HCT116 (cell line): ENCODE measurements at regions not wholly inside any gene's neighbourhood (a gene's known extent, or its start where the extent isn't known, plus 50 kb on each side); places are given as distances from the start of the nearest gene placed in this dataset.

Experiments used
- ATAC-seq: fragments of 200-7000 bp; cut with Tn5 transposase; 2 replicates; pipeline ENCODE4 v1.9.1; 2020; ENCODE audit warnings: mild to moderate bottlenecking, moderate library complexity
- BruUV-seq: library from RNA; stranded (reverse); fragments of 400-500 nt; replicated peaks from 2 replicates; lab custom pipeline; 2021; lab: Mats Ljungman, UMichigan
- CTCF ChIA-PET: fragments of 300-600 bp; sonication (Branson Sonifier 250); formaldehyde crosslinking; loops from one replicate; lab custom pipeline; 2021; ENCODE audit warnings: antibody characterized with exemption; lab: Charles Lee
- POLR2A ChIA-PET: fragments of 300-600, 350-600 bp; sonication (Branson Sonifier 250); formaldehyde crosslinking; loops from one replicate; lab custom pipeline; 2021; ENCODE audit warnings: antibody characterized with exemption; lab: Charles Lee
- RAD21 ChIA-PET, 2 experiments: fragments of 300-600 bp; sonication (Branson Sonifier 250); formaldehyde crosslinking; loops; one replicate each; lab custom pipeline; 2023; ENCODE audit warnings: low total read pairs in 2 of 2; ENCODE audit not compliant: uncharacterized antibody in 2 of 2, unreplicated experiment in 2 of 2, low non-redundant PET in 1 of 2; lab: Charles Lee
- DNase-seq: peaks from one replicate; pipeline ENCODE4 v3.0.0-alpha.2; 2010; ENCODE audit warnings: low read depth, low spot score
- H2AFZ ChIP-seq: fragments of 200-600 bp; shearing (Covaris generic), sonication (generic); 2 replicates; pipeline ENCODE4 v1.6.1; 2017; ENCODE audit warnings: low read depth, mixed run types, mixed read lengths, antibody characterized with exemption, low read length; ENCODE audit not compliant: poor library complexity, severe bottlenecking
- H3K27ac ChIP-seq: 2 replicates; pipeline ENCODE4 v1.5.1; 2012; ENCODE audit warnings: low read depth, low read length
- H3K27me3 ChIP-seq: fragments of 200-600 bp; sonication (generic); 2 replicates; pipeline ENCODE4 v1.6.1; 2016; ENCODE audit warnings: mixed run types, low read length, mixed read lengths; ENCODE audit not compliant: insufficient read depth
- H3K36me3 ChIP-seq, 2 experiments: fragments of 200-500 bp in 1 of 2; fragments of 200-600 bp in 1 of 2; sonication (Bioruptor generic) in 1 of 2; sonication (generic) in 1 of 2; 2 replicates each; pipeline versions ENCODE4 v1.5.1 to v1.6.1; 2014 to 2016; ENCODE audit warnings: low read length in 2 of 2, inconsistent platforms in 1 of 2, mixed read lengths in 1 of 2, mixed run types in 1 of 2; ENCODE audit not compliant: insufficient read depth in 2 of 2, control insufficient read depth in 1 of 2
- H3K4me1 ChIP-seq, 2 experiments: fragments of 200-600 bp in 1 of 2; sonication (generic) in 1 of 2; 2 replicates each; pipeline versions ENCODE4 v1.5.1 to v1.6.1; 2012 to 2017; ENCODE audit warnings: low read length in 2 of 2, inconsistent platforms in 1 of 2, mild to moderate bottlenecking in 1 of 2, mixed read lengths in 1 of 2, mixed run types in 1 of 2, moderate library complexity in 1 of 2; ENCODE audit not compliant: insufficient read depth in 2 of 2, control insufficient read depth in 1 of 2
- H3K4me2 ChIP-seq: fragments of 200-600 bp; sonication (generic); 2 replicates; pipeline ENCODE4 v1.6.1; 2017; ENCODE audit warnings: mixed run types, low read length, mixed read lengths
- H3K4me3 ChIP-seq, 2 experiments: fragments of 200-600 bp in 1 of 2; sonication (generic) in 1 of 2; replicated peaks in 1 of 2; 2 replicates each; pipeline ENCODE4 v1.5.1; 2011 to 2016; ENCODE audit warnings: low read length in 2 of 2, control low read depth in 1 of 2, low read depth in 1 of 2, mild to moderate bottlenecking in 1 of 2, mixed read lengths in 1 of 2, mixed run types in 1 of 2
- H3K79me2 ChIP-seq: fragments of 200-600 bp; sonication (generic); 2 replicates; pipeline ENCODE4 v1.6.1; 2017; ENCODE audit warnings: mild to moderate bottlenecking, mixed run types, low read length, moderate library complexity, mixed read lengths; ENCODE audit not compliant: insufficient read depth
- H3K9ac ChIP-seq: fragments of 200-600 bp; sonication (generic); 2 replicates; pipeline ENCODE4 v1.6.1; 2016; ENCODE audit warnings: low read length, mixed read lengths
- H3K9me2 ChIP-seq: fragments of 200-600 bp; sonication (generic), shearing (Covaris generic); 2 replicates; pipeline ENCODE4 v1.6.1; 2017; ENCODE audit warnings: mixed run types, mild to moderate bottlenecking, moderate library complexity; ENCODE audit not compliant: insufficient read depth
- H3K9me3 ChIP-seq, 2 experiments: fragments of 200-500 bp in 1 of 2; fragments of 200-600 bp in 1 of 2; sonication (Bioruptor generic) in 1 of 2; sonication (generic) in 1 of 2; 2 replicates each; pipeline ENCODE4 v1.6.1; 2014 to 2017; ENCODE audit warnings: low read length in 2 of 2, mixed read lengths in 2 of 2, inconsistent platforms in 1 of 2, low read depth in 1 of 2, mild to moderate bottlenecking in 1 of 2, mixed run types in 1 of 2, moderate library complexity in 1 of 2; ENCODE audit not compliant: control insufficient read depth in 1 of 2, insufficient read depth in 1 of 2
- H4K20me1 ChIP-seq: fragments of 200-600 bp; sonication (generic), shearing (Covaris generic); 2 replicates; pipeline ENCODE4 v1.6.1; 2017; ENCODE audit warnings: mixed run types, mild to moderate bottlenecking, moderate library complexity; ENCODE audit not compliant: insufficient read depth
- EGR1 ChIP-seq: IDR thresholded peaks from 2 replicates; pipeline ENCODE4 v1.6.1; 2012; ENCODE audit warnings: low read depth
- ELF1 ChIP-seq: IDR thresholded peaks from 2 replicates; pipeline ENCODE4 v1.6.1; 2012; ENCODE audit warnings: low read depth, borderline replicate concordance
- EZH2 ChIP-seq: fragments of 200-600 bp; sonication (generic); IDR thresholded peaks from 2 replicates; pipeline ENCODE4 v1.6.1; 2017; ENCODE audit warnings: antibody characterized with exemption, mixed run types
- EZH2phosphoT487 ChIP-seq: fragments of 200-600 bp; IDR thresholded peaks from 2 replicates; pipeline ENCODE4 v1.6.1; 2018; ENCODE audit warnings: antibody characterized with exemption, borderline replicate concordance
- FOSL1 ChIP-seq: IDR thresholded peaks from 2 replicates; pipeline ENCODE4 v1.6.1; 2012; ENCODE audit warnings: low read depth
- JUND ChIP-seq: IDR thresholded peaks from 2 replicates; pipeline ENCODE4 v1.6.1; 2012
- POLR2AphosphoS5 ChIP-seq: IDR thresholded peaks from 2 replicates; pipeline ENCODE4 v1.6.1; 2011; ENCODE audit warnings: mild to moderate bottlenecking, low read depth, low read length, moderate library complexity
- RAD21 ChIP-seq: IDR thresholded peaks from 2 replicates; pipeline ENCODE4 v1.6.1; 2012; ENCODE audit warnings: low read depth, mild to moderate bottlenecking
- SRF ChIP-seq: IDR thresholded peaks from 2 replicates; pipeline ENCODE4 v1.6.1; 2012; ENCODE audit warnings: low read depth
- TCF7L2 ChIP-seq: IDR thresholded peaks from 2 replicates; pipeline ENCODE4 v1.7.0; 2011; ENCODE audit warnings: borderline replicate concordance, inconsistent platforms; ENCODE audit not compliant: insufficient read depth, insufficient read length; ENCODE audit errors: extremely low read depth
- YY1 ChIP-seq: IDR thresholded peaks from 2 replicates; pipeline ENCODE4 v1.6.1; 2011; ENCODE audit warnings: low read length, low read depth, moderate library complexity, mild to moderate bottlenecking; ENCODE audit not compliant: insufficient replicate concordance; ENCODE audit errors: extremely low read depth
- ZFX ChIP-seq: fragments of 450-650 bp; IDR thresholded peaks from 2 replicates; pipeline ENCODE4 v1.6.1; 2017
- intact Hi-C: fragments of 100-400 bp; cut with micrococcal nuclease; formaldehyde crosslinking; loops from 2 replicates; pipeline ENCODE4 v1.10.0; 2022

- no peaks in the 10 kb centered on the region for H4K20me1 ChIP-seq
- no peak overlapping the region for H2AFZ ChIP-seq
- RAD21 ChIA-PET: no interaction called here
- H3K27me3 ChIP-seq: no peaks in the 10 kb centered on the region
- no peak for TF ChIP-seq TCF7L2
- TF ChIP-seq YY1: no peak
- no peak for TF ChIP-seq EGR1
- no peak for TF ChIP-seq ZFX
- TF ChIP-seq POLR2AphosphoS5: no peak
- TF ChIP-seq EZH2phosphoT487: no peak
- no peak for TF ChIP-seq SRF
- no peak for TF ChIP-seq EZH2
- no TSS peak for BruUV-seq
- no peaks in the 10 kb centered on the region for H3K4me1 ChIP-seq
- peaks cover 8 to 14% of the 10 kb centered on the region in 2 experiments; a peak in 3 of 4 replicates for H3K9me3 ChIP-seq
- POLR2A ChIA-PET: no interaction called here
- no peak overlapping the region for H3K4me3 ChIP-seq
- no peak for DNase-seq
- intact Hi-C loops: no loop called here
- CTCF ChIA-PET: no interaction called here
- no peaks in the 10 kb centered on the region for H3K36me3 ChIP-seq
- H3K27ac ChIP-seq: no peak overlapping the region
- no peak for ATAC-seq
- H3K9ac ChIP-seq: no peak overlapping the region
- H3K4me2 ChIP-seq: no peak overlapping the region
- H3K9me2 ChIP-seq: no peaks in the 10 kb centered on the region
- no peaks in the 10 kb centered on the region for H3K79me2 ChIP-seq
Observed at GRCh38 chr22:22977479-22978200, 90.0 kb downstream of the IGLL5 start.

- no peak overlapping the region for H3K9ac ChIP-seq
- DNase-seq: no peak
- H3K36me3 ChIP-seq: no peaks in the 10 kb centered on the region
- no peaks in the 10 kb centered on the region for H3K4me1 ChIP-seq
- ChIA-PET CTCF (no interaction called here), RAD21 (no interaction called here), POLR2A (no interaction called here)
- peaks cover 8 to 14% of the 10 kb centered on the region in 2 experiments; a peak in 3 of 4 replicates for H3K9me3 ChIP-seq
- no peak for TF ChIP-seq EZH2phosphoT487
- no peak for TF ChIP-seq FOSL1
- no peak for TF ChIP-seq RAD21
- no peak for TF ChIP-seq JUND
- TF ChIP-seq EGR1: no peak
- TF ChIP-seq EZH2: no peak
- no peak for TF ChIP-seq ELF1
- H2AFZ ChIP-seq: no peak overlapping the region
- H3K79me2 ChIP-seq: no peaks in the 10 kb centered on the region
- no peaks in the 10 kb centered on the region for H3K27me3 ChIP-seq
- no TSS peak for BruUV-seq
- H3K4me3 ChIP-seq: no peak overlapping the region
- intact Hi-C loops: no loop called here
- H4K20me1 ChIP-seq: no peaks in the 10 kb centered on the region
- H3K27ac ChIP-seq: no peak overlapping the region
- H3K4me2 ChIP-seq: no peak overlapping the region
- no peaks in the 10 kb centered on the region for H3K9me2 ChIP-seq
- no peak for ATAC-seq
Observed at GRCh38 chr22:22978637-22979036, 91.0 kb downstream of the IGLL5 start.
